Transverse colon (tissue), 4 donors: ENCODE measurements at regions not wholly inside any gene's neighbourhood (a gene's known extent, or its start where the extent isn't known, plus 50 kb on each side); places are given as distances from the start of the nearest gene placed in this dataset.

Source experiments
- DNase-seq: peaks from one replicate; pipeline ENCODE4 v3.0.0-alpha.2; 2019
- H3K27ac ChIP-seq, 4 donors: fragments of 200-600 bp; sonication (generic); 2 replicates each; pipeline ENCODE4 v1.5.1; 2016 to 2018; ENCODE audit warnings: inconsistent platforms in 4 of 4
- H3K27me3 ChIP-seq: fragments of 200-600 bp; sonication (generic); 2 replicates; pipeline ENCODE4 v1.5.1; 2017; ENCODE audit warnings: inconsistent platforms
- H3K36me3 ChIP-seq, 4 donors: fragments of 200-600 bp; sonication (generic); 2 replicates each; pipeline ENCODE4 v1.5.1; 2017 to 2019; ENCODE audit warnings: inconsistent platforms in 4 of 4
- H3K4me1 ChIP-seq, 4 donors: fragments of 200-600 bp; sonication (generic); 2 replicates each; pipeline ENCODE4 v1.5.1; 2017 to 2020; ENCODE audit warnings: inconsistent platforms in 4 of 4
- H3K4me3 ChIP-seq, 4 donors: fragments of 200-600 bp; sonication (generic); 1 replicate in 1 of 4; 2 replicates in 3 of 4; pipeline versions ENCODE4 v1.5.1 to v1.6.1; 2017 to 2019; ENCODE audit warnings: inconsistent platforms in 4 of 4
- H3K9me3 ChIP-seq, 2 donors: fragments of 200-600 bp; sonication (generic); 2 replicates each; pipeline ENCODE4 v1.5.1; 2017 to 2019; ENCODE audit warnings: inconsistent platforms in 2 of 2
- CTCF ChIP-seq, 5 experiments: fragments of 200-600 bp in 3 of 5; fragments of 450-650 bp in 2 of 5; sonication (generic) in 3 of 5; IDR thresholded peaks; 1 replicate in 2 of 5; 2 replicates in 3 of 5; pipeline ENCODE4 v1.5.1; 2016 to 2017; ENCODE audit warnings: antibody characterized with exemption in 5 of 5, inconsistent platforms in 3 of 5, mild to moderate bottlenecking in 2 of 5, moderate library complexity in 1 of 5
- EP300 ChIP-seq: sonication (generic); formaldehyde crosslinking; IDR thresholded peaks from one replicate; pipeline ENCODE4 v1.6.1; 2017; ENCODE audit warnings: antibody characterized with exemption, low read depth
- POLR2A ChIP-seq: fragments of 450-650 bp; IDR thresholded peaks from one replicate; pipeline ENCODE4 v1.6.1; 2016; ENCODE audit warnings: antibody characterized with exemption, mild to moderate bottlenecking, moderate library complexity
- POLR2AphosphoS5 ChIP-seq, 3 donors: sonication (generic); formaldehyde crosslinking; IDR thresholded peaks; one replicate each; pipeline ENCODE4 v1.6.1; 2016; ENCODE audit warnings: antibody characterized with exemption in 3 of 3
- WGBS, 2 donors: methylation state at CpG; one replicate each; pipeline ENCODE4 v1.1.5; 2018; ENCODE audit warnings: low coverage in 1 of 2; 5-methylcytosine and 5-hydroxymethylcytosine counted together
- in situ Hi-C, 4 donors: fragments of 200-750 bp; cut with MboI; loops; one replicate each; pipeline versions ENCODE4 v1.15.0 to v1.15.1; 2017; ENCODE audit warnings: low sequenced_read_pairs in 3 of 4, low pct_ligation_motif_present in 1 of 4, low pct_unique_long_range_greater_than_20kb in 1 of 4
- intact Hi-C: fragments of 100-400 bp; cut with DNase I; formaldehyde crosslinking; loops from one replicate; pipeline ENCODE4 v1.15.1; 2023; ENCODE audit warnings: low total_unique reads

GRCh38 chr13:82747291-82747690 lies 1135.0 kb downstream of the SLITRK1 start:
- Histone ChIP-seq H3K4me1 (no peaks in the 10 kb centered on the region), H3K27ac (no peak overlapping the region), H3K27me3 (no peaks in the 10 kb centered on the region), H3K36me3 (no peaks in the 10 kb centered on the region), H3K4me3 (no peak overlapping the region), H3K9me3 (no peaks in the 10 kb centered on the region)
- intact Hi-C loops = no loop called here
- in situ Hi-C loops = no loop called here
- DNase-seq = no peak
- 19 to 30% methylated on average over 1 of the region's 1 CpG for WGBS, 2 donors
- TF ChIP-seq EP300 (no peak), CTCF (IDR thresholded peaks at IDR 0.05) (no peak), POLR2A (no peak), POLR2AphosphoS5 (IDR thresholded peaks at IDR 0.05) (no peak)

GRCh38 chr13:82740442-82740841 lies 1141.8 kb downstream of the SLITRK1 start:
- in situ Hi-C loops = no loop called here
- TF ChIP-seq EP300 (no peak), CTCF (IDR thresholded peaks at IDR 0.05) (no peak), POLR2A (no peak), POLR2AphosphoS5 (IDR thresholded peaks at IDR 0.05) (no peak)

DNA sequence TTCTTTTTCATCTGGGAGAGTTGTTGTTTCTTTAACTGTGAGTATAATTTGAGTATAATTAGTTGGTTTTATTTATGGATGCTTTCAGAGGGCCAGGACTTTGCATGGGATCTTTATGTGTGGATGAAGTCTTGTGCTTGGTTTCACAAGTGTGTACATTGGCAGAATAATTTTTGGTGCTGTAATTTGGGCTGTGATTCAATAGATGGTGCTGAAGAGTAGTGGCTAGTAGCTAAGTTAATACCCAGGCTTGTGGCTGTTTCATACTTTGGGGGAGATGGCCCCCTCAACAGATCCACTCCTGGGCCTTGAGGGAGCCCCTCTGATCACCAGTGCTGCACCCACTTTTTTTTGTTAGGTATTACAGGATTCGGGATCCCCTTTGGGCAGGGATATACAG lies 1142.4 kb downstream of the SLITRK1 start:
- H3K9me3 ChIP-seq = peaks cover 4 to 5% of the 10 kb centered on the region in 2 donors
- H3K27me3 ChIP-seq = no peaks in the 10 kb centered on the region
- in situ Hi-C loops (no loop called here), intact Hi-C loops (no loop called here)
- no peaks in the 10 kb centered on the region for H3K4me1 ChIP-seq
- 100% methylated on average over 1 of the region's 1 CpG; no CpG with 5 or more reads in 1 of the 2 donors for WGBS, 2 donors
- H3K27ac ChIP-seq = no peak overlapping the region
- no peak for DNase-seq
- no peaks in the 10 kb centered on the region for H3K36me3 ChIP-seq
- TF ChIP-seq CTCF (IDR thresholded peaks at IDR 0.05) (no peak), POLR2A (no peak), POLR2AphosphoS5 (IDR thresholded peaks at IDR 0.05) (no peak), EP300 (no peak)
- no peak overlapping the region for H3K4me3 ChIP-seq

More at GRCh38 chr13:82740442-82740841, 1141.8 kb downstream of the SLITRK1 start:
- H3K9me3 ChIP-seq = peaks cover 4% of the 10 kb centered on the region in 2 donors
- H3K27me3 ChIP-seq = no peaks in the 10 kb centered on the region
- H3K4me3 ChIP-seq = no peak overlapping the region
- intact Hi-C loops = no loop called here
- H3K4me1 ChIP-seq = no peaks in the 10 kb centered on the region
- no peaks in the 10 kb centered on the region for H3K36me3 ChIP-seq
- 87% methylated on average over 4 of the region's 4 CpGs; no CpG with 5 or more reads in 1 of the 2 donors for WGBS, 2 donors
- H3K27ac ChIP-seq = no peak overlapping the region
- no peak for DNase-seq

- no peak overlapping the region for H3K27ac ChIP-seq
- in situ Hi-C loops = no loop called here
Measured at GRCh38 chr13:82729401-82729800, 1152.9 kb downstream of the SLITRK1 start.

More at GRCh38 chr13:82729401-82729800, 1152.9 kb downstream of the SLITRK1 start:
- H3K4me1 ChIP-seq = no peaks in the 10 kb centered on the region
- intact Hi-C loops = no loop called here
- no peak for DNase-seq
- 64 to 72% methylated on average over 1 of the region's 1 CpG for WGBS, 2 donors
- H3K36me3 ChIP-seq = no peaks in the 10 kb centered on the region
- H3K9me3 ChIP-seq = no peaks in the 10 kb centered on the region
- H3K27me3 ChIP-seq = no peaks in the 10 kb centered on the region
- no peak for TF ChIP-seq EP300
- no peak for TF ChIP-seq POLR2A
- no peak for TF ChIP-seq CTCF (IDR thresholded peaks at IDR 0.05)
- no peak for TF ChIP-seq POLR2AphosphoS5 (IDR thresholded peaks at IDR 0.05)
- no peak overlapping the region for H3K4me3 ChIP-seq
